Neural cell (in vitro differentiated cells): ENCODE measurements at regions not wholly inside any gene's neighbourhood (a gene's known extent, or its start where the extent isn't known, plus 50 kb on each side); places are given as distances from the start of the nearest gene placed in this dataset.

Experiments
- H2AFZ ChIP-seq: fragments of 200-600, 300-800 bp; sonication (generic), shearing (Covaris generic); 2 replicates; pipeline ENCODE4 v1.6.0; 2014; ENCODE audit warnings: low read depth, mild to moderate bottlenecking, antibody characterized with exemption, low read length, moderate library complexity
- H3F3A ChIP-seq: fragments of 200-600 bp; shearing (Covaris generic); 2 replicates; pipeline ENCODE4 v1.6.1; 2016; ENCODE audit warnings: mild to moderate bottlenecking, moderate library complexity, mixed read lengths, antibody characterized with exemption, low read length; ENCODE audit not compliant: insufficient read depth, poor library complexity, severe bottlenecking
- H3K27ac ChIP-seq: fragments of 200-600, 300-800 bp; sonication (generic), shearing (Covaris generic); 2 replicates; pipeline ENCODE4 v1.5.1; 2014; ENCODE audit warnings: mild to moderate bottlenecking, low read length, moderate library complexity
- H3K27me3 ChIP-seq: fragments of 300-800, 200-600 bp; sonication (generic), shearing (Covaris generic); 2 replicates; pipeline ENCODE4 v1.6.0; 2014; ENCODE audit warnings: mild to moderate bottlenecking, low read depth, low read length, moderate library complexity; ENCODE audit not compliant: insufficient read depth
- H3K36me3 ChIP-seq: fragments of 300-800, 200-600 bp; sonication (generic), shearing (Covaris generic); 2 replicates; pipeline ENCODE4 v1.5.1; 2014; ENCODE audit warnings: mild to moderate bottlenecking, antibody characterized with exemption, low read length, moderate library complexity; ENCODE audit not compliant: insufficient read depth
- H3K4me2 ChIP-seq: fragments of 300-800, 200-600 bp; sonication (generic), shearing (Covaris generic); 2 replicates; pipeline ENCODE4 v1.6.0; 2014; ENCODE audit warnings: mild to moderate bottlenecking, low read length
- H3K4me3 ChIP-seq: fragments of 300-800, 200-600 bp; sonication (generic), shearing (Covaris generic); 2 replicates; pipeline ENCODE4 v1.5.1; 2014; ENCODE audit warnings: mild to moderate bottlenecking, low read length, moderate library complexity
- H3K79me2 ChIP-seq: fragments of 200-600 bp; shearing (Covaris generic); replicated peaks from 2 replicates; pipeline ENCODE4 v1.6.0; 2014; ENCODE audit warnings: mild to moderate bottlenecking, low read length, moderate library complexity; ENCODE audit not compliant: insufficient read depth
- H3K9ac ChIP-seq: fragments of 300-800, 200-600 bp; sonication (generic), shearing (Covaris generic); 2 replicates; pipeline ENCODE4 v1.6.1; 2016; ENCODE audit warnings: mild to moderate bottlenecking, low read length, mixed read lengths
- H3K9me2 ChIP-seq: fragments of 200-600 bp; shearing (Covaris generic); 2 replicates; pipeline ENCODE4 v1.6.1; 2016; ENCODE audit warnings: mild to moderate bottlenecking, low read length, mixed read lengths; ENCODE audit not compliant: insufficient read depth
- H3K9me3 ChIP-seq: fragments of 200-600, 300-800 bp; sonication (generic), shearing (Covaris generic); 2 replicates; pipeline ENCODE4 v1.6.1; 2016; ENCODE audit warnings: mild to moderate bottlenecking, mixed run types, low read length, moderate library complexity, mixed read lengths
- H4K20me1 ChIP-seq: fragments of 200-600 bp; shearing (Covaris generic); 2 replicates; pipeline ENCODE4 v1.6.1; 2016; ENCODE audit warnings: mild to moderate bottlenecking, mixed run types; ENCODE audit not compliant: insufficient read depth
- CTCF ChIP-seq: fragments of 450-650 bp; IDR thresholded peaks from 2 replicates; pipeline ENCODE4 v1.5.1; 2014; ENCODE audit warnings: antibody characterized with exemption, mild to moderate bottlenecking, moderate library complexity; ENCODE audit not compliant: poor library complexity, severe bottlenecking
- EP300 ChIP-seq: fragments of 450-650 bp; conservative IDR thresholded peaks from 2 replicates; pipeline ENCODE4 v1.6.1; 2014; ENCODE audit warnings: antibody characterized with exemption, mild to moderate bottlenecking, moderate library complexity; ENCODE audit not compliant: poor library complexity, severe bottlenecking
- EZH2 ChIP-seq: fragments of 200-600, 300-800 bp; shearing (Covaris generic), sonication (generic); IDR thresholded peaks from 2 replicates; pipeline ENCODE4 v1.6.1; 2014; ENCODE audit warnings: antibody characterized with exemption, low read length, borderline replicate concordance, mild to moderate bottlenecking; ENCODE audit not compliant: insufficient read depth, poor library complexity, severe bottlenecking
- MXI1 ChIP-seq: fragments of 450-650 bp; conservative IDR thresholded peaks from 2 replicates; pipeline ENCODE4 v1.6.1; 2014; ENCODE audit warnings: antibody characterized with exemption, mild to moderate bottlenecking; ENCODE audit not compliant: poor library complexity, severe bottlenecking
- POLR2AphosphoS5 ChIP-seq: IDR thresholded peaks from 2 replicates; pipeline ENCODE4 v1.6.1; 2012
- RAD21 ChIP-seq: fragments of 450-650 bp; conservative IDR thresholded peaks from 2 replicates; pipeline ENCODE4 v1.6.1; 2014; ENCODE audit warnings: antibody characterized with exemption, mild to moderate bottlenecking, moderate library complexity
- REST ChIP-seq: IDR thresholded peaks from 2 replicates; pipeline ENCODE4 v1.6.1; 2012; ENCODE audit warnings: borderline replicate concordance
- SMC3 ChIP-seq: fragments of 450-650 bp; conservative IDR thresholded peaks from 2 replicates; pipeline ENCODE4 v1.6.1; 2014; ENCODE audit warnings: antibody characterized with exemption, mild to moderate bottlenecking, moderate library complexity; ENCODE audit not compliant: poor library complexity
- TAF1 ChIP-seq: IDR thresholded peaks from 2 replicates; pipeline ENCODE4 v1.6.1; 2012; ENCODE audit warnings: low read depth

GRCh38 chr3:18623220-18623619 is 198.1 kb upstream of the SATB1 start:
- H3K9ac ChIP-seq, result no peak overlapping the region
- H3K4me2 ChIP-seq, result no peak overlapping the region
- no peaks in the 10 kb centered on the region for H3K36me3 ChIP-seq
- no peaks in the 10 kb centered on the region for H3F3A ChIP-seq
- no peak overlapping the region for H3K4me3 ChIP-seq
- H4K20me1 ChIP-seq, result no peaks in the 10 kb centered on the region
- no peaks in the 10 kb centered on the region for H3K9me3 ChIP-seq
- H3K27ac ChIP-seq, result no peak overlapping the region
- TF ChIP-seq TAF1 (no peak), POLR2AphosphoS5 (no peak), EZH2 (no peak), CTCF (no peak), MXI1 (no peak)
- H3K79me2 ChIP-seq, result no peaks in the 10 kb centered on the region
- no peak overlapping the region for H2AFZ ChIP-seq
- no peaks in the 10 kb centered on the region for H3K9me2 ChIP-seq
- no peaks in the 10 kb centered on the region for H3K27me3 ChIP-seq

- H3K9ac ChIP-seq, result no peak overlapping the region
- H3K36me3 ChIP-seq, result no peaks in the 10 kb centered on the region
- no peak overlapping the region for H2AFZ ChIP-seq
- no peak overlapping the region for H3K4me2 ChIP-seq
- no peaks in the 10 kb centered on the region for H3K79me2 ChIP-seq
- no peaks in the 10 kb centered on the region for H4K20me1 ChIP-seq
- no peaks in the 10 kb centered on the region for H3K9me3 ChIP-seq
- no peaks in the 10 kb centered on the region for H3F3A ChIP-seq
- no peak for TF ChIP-seq SMC3
- no peak for TF ChIP-seq MXI1
- no peak for TF ChIP-seq EZH2
- no peak for TF ChIP-seq EP300
- no peak for TF ChIP-seq REST
- no peak for TF ChIP-seq TAF1
- no peak for TF ChIP-seq POLR2AphosphoS5
- no peak for TF ChIP-seq CTCF
- TF ChIP-seq RAD21, result no peak
- H3K4me3 ChIP-seq, result no peak overlapping the region
- no peak overlapping the region for H3K27ac ChIP-seq
- no peaks in the 10 kb centered on the region for H3K9me2 ChIP-seq
- H3K27me3 ChIP-seq, result no peaks in the 10 kb centered on the region
Observed at GRCh38 chr3:18618723-18619122, 193.6 kb upstream of the SATB1 start.
